Activated naive CD4-positive, alpha-beta T cell treated with Interleukin-2 at 50 U/mL for 16 hours (primary cell): ENCODE measurements at regions not wholly inside any gene's neighbourhood (a gene's known extent, or its start where the extent isn't known, plus 50 kb on each side); places are given as distances from the start of the nearest gene placed in this dataset.

Experiments
- DNase-seq: peaks from one replicate; pipeline ENCODE4 v3.0.0-alpha.2; 2020

GRCh38 chr9:90290716-90291485 lies 351.7 kb downstream of the DIRAS2 start:
- DNase-seq = no peak

GRCh38 chr9:90296539-90296938 lies 346.1 kb downstream of the DIRAS2 start:
- no peak for DNase-seq

GRCh38 chr9:90299968-90300367 lies 342.7 kb downstream of the DIRAS2 start:
- DNase-seq = no peak

GRCh38 chr9:90300611-90301276 lies 341.9 kb downstream of the DIRAS2 start:
- no peak for DNase-seq

GRCh38 chr9:90301277-90301653 lies 341.4 kb downstream of the DIRAS2 start:
- DNase-seq = no peak

GRCh38 chr9:90303655-90304054 lies 339.0 kb downstream of the DIRAS2 start:
- DNase-seq = no peak

- no peak for DNase-seq
Observed at GRCh38 chr9:90306158-90306557, 336.5 kb downstream of the DIRAS2 start.

- no peak for DNase-seq
Observed at GRCh38 chr9:90307167-90307833, 335.3 kb downstream of the DIRAS2 start.

- no peak for DNase-seq
Observed at GRCh38 chr9:90307891-90308290, 334.7 kb downstream of the DIRAS2 start.

GRCh38 chr9:90308691-90309090 lies 333.9 kb downstream of the DIRAS2 start:
- DNase-seq = no peak

- DNase-seq = no peak
Observed at GRCh38 chr9:90309809-90310520, 332.7 kb downstream of the DIRAS2 start.

GRCh38 chr9:90310521-90310876 lies 332.1 kb downstream of the DIRAS2 start:
- DNase-seq = no peak

- no peak for DNase-seq
Observed at GRCh38 chr9:90311811-90312210, 330.8 kb downstream of the DIRAS2 start.

- no peak for DNase-seq
Observed at GRCh38 chr9:90322296-90322695, 320.3 kb downstream of the DIRAS2 start.

GRCh38 chr9:90325913-90326653 lies 316.5 kb downstream of the DIRAS2 start:
- DNase-seq = no peak

- no peak for DNase-seq
Observed at GRCh38 chr9:90330231-90330630, 312.4 kb downstream of the DIRAS2 start.

GRCh38 chr9:90331826-90332575 lies 310.6 kb downstream of the DIRAS2 start:
- DNase-seq = no peak

- no peak for DNase-seq
Observed at GRCh38 chr9:90333226-90333625, 309.4 kb downstream of the DIRAS2 start.

- no peak for DNase-seq
Observed at GRCh38 chr9:90340421-90340820, 302.2 kb downstream of the DIRAS2 start.

GRCh38 chr9:90342607-90343006 lies 300.0 kb downstream of the DIRAS2 start:
- no peak for DNase-seq

- DNase-seq = no peak
Observed at GRCh38 chr9:90343366-90343765, 299.3 kb downstream of the DIRAS2 start.

GRCh38 chr9:90343991-90344390 lies 298.6 kb downstream of the DIRAS2 start:
- no peak for DNase-seq
